Hepatocyte (in vitro differentiated cells): ENCODE measurements at regions not wholly inside any gene's neighbourhood (a gene's known extent, or its start where the extent isn't known, plus 50 kb on each side); places are given as distances from the start of the nearest gene placed in this dataset.

Source experiments
- CTCF ChIP-seq: fragments of 200-600 bp; sonication (generic); IDR thresholded peaks from 2 replicates; pipeline ENCODE4 v1.5.1; 2016; ENCODE audit warnings: antibody characterized with exemption, mild to moderate bottlenecking; ENCODE audit not compliant: poor library complexity
- EZH2 ChIP-seq: fragments of 200-600 bp; sonication (generic); IDR thresholded peaks from 2 replicates; pipeline ENCODE4 v1.6.1; 2016; ENCODE audit warnings: antibody characterized with exemption, mild to moderate bottlenecking, borderline replicate concordance

- TF ChIP-seq CTCF (no peak), EZH2 (no peak)
These were observed 293.3 kb upstream of the THBS1 start for GRCh38 chr15:39287322-39288195.
